Neural progenitor cell (in vitro differentiated cells): ENCODE measurements at regions not wholly inside any gene's neighbourhood (a gene's known extent, or its start where the extent isn't known, plus 50 kb on each side); places are given as distances from the start of the nearest gene placed in this dataset.
A peak's percentile ranks its signal among the peaks of the same experiment; 100 is the strongest.

Source experiments
- DNase-seq: peaks from one replicate; pipeline ENCODE4 v3.0.0-alpha.2; 2016; ENCODE audit warnings: low spot score
- H2AFZ ChIP-seq: fragments of 200-600 bp; sonication (generic); replicated peaks from 2 replicates; pipeline ENCODE4 v1.6.1; 2016; ENCODE audit warnings: antibody characterized with exemption
- H3F3A ChIP-seq: fragments of 200-600 bp; sonication (generic); 2 replicates; pipeline ENCODE4 v1.6.1; 2016; ENCODE audit warnings: antibody characterized with exemption, low read depth
- H3K27ac ChIP-seq: fragments of 200-600 bp; sonication (generic); 2 replicates; pipeline ENCODE4 v1.5.1; 2016; ENCODE audit warnings: mild to moderate bottlenecking
- H3K27me3 ChIP-seq: fragments of 200-600 bp; sonication (generic); 2 replicates; pipeline ENCODE4 v1.6.1; 2016; ENCODE audit warnings: mild to moderate bottlenecking, moderate library complexity
- H3K36me3 ChIP-seq: fragments of 200-600 bp; sonication (generic); 2 replicates; pipeline ENCODE4 v1.5.1; 2016
- H3K4me1 ChIP-seq: fragments of 200-600 bp; sonication (generic); 2 replicates; pipeline ENCODE4 v1.6.1; 2016; ENCODE audit warnings: mixed run types
- H3K4me2 ChIP-seq: fragments of 200-600 bp; sonication (generic); 2 replicates; pipeline ENCODE4 v1.6.1; 2016
- H3K4me3 ChIP-seq: fragments of 200-600 bp; sonication (generic); 2 replicates; pipeline ENCODE4 v1.5.1; 2016
- H3K79me2 ChIP-seq: fragments of 200-600 bp; sonication (generic); 2 replicates; pipeline ENCODE4 v1.6.1; 2016; ENCODE audit warnings: low read depth
- H3K9ac ChIP-seq: fragments of 200-600 bp; sonication (generic); 2 replicates; pipeline ENCODE4 v1.6.1; 2016
- H3K9me3 ChIP-seq: fragments of 200-600 bp; sonication (generic); 2 replicates; pipeline ENCODE4 v1.5.1; 2016; ENCODE audit warnings: low read depth
- H4K20me1 ChIP-seq: fragments of 200-600 bp; sonication (generic); 2 replicates; pipeline ENCODE4 v1.6.1; 2016; ENCODE audit warnings: low read depth
- H3K27ac Mint-ChIP-seq: 3 replicates; pipeline ENCODE4 v1.8.0; 2021; ENCODE audit warnings: mixed read lengths
- H3K27me3 Mint-ChIP-seq: 2 replicates; pipeline ENCODE4 v1.8.0; 2022; ENCODE audit warnings: low read depth, mild to moderate bottlenecking, inconsistent platforms, moderate library complexity, mixed read lengths; ENCODE audit not compliant: insufficient read depth
- H3K36me3 Mint-ChIP-seq: 3 replicates; pipeline ENCODE4 v1.8.0; 2021; ENCODE audit warnings: mixed read lengths
- H3K4me1 Mint-ChIP-seq: 3 replicates; pipeline ENCODE4 v1.8.0; 2021; ENCODE audit warnings: mixed read lengths
- H3K4me3 Mint-ChIP-seq: 3 replicates; pipeline ENCODE4 v1.8.0; 2021; ENCODE audit warnings: mild to moderate bottlenecking, moderate library complexity, mixed read lengths
- H3K9me3 Mint-ChIP-seq: 3 replicates; pipeline ENCODE4 v1.8.0; 2020; ENCODE audit warnings: mixed read lengths
- CTCF ChIP-seq: fragments of 200-600 bp; sonication (generic); IDR thresholded peaks from 2 replicates; pipeline ENCODE4 v1.5.1; 2017; ENCODE audit warnings: antibody characterized with exemption, mild to moderate bottlenecking
- EZH2 ChIP-seq: fragments of 200-600 bp; sonication (generic); IDR thresholded peaks from 2 replicates; pipeline ENCODE4 v1.6.1; 2017; ENCODE audit warnings: antibody characterized with exemption, mild to moderate bottlenecking, moderate library complexity
- EZH2phosphoT487 ChIP-seq: fragments of 200-600 bp; sonication (generic); IDR thresholded peaks from 2 replicates; pipeline ENCODE4 v1.6.1; 2017; ENCODE audit warnings: antibody characterized with exemption

- peaks cover 4% of the 10 kb centered on the region for H3K9me3 Mint-ChIP-seq
- no peak overlapping the region for H3K4me3 ChIP-seq
- H3K27ac ChIP-seq, result no peak overlapping the region
These were observed 847.3 kb upstream of the CDH8 start for GRCh38 chr16:62883509-62883908.

GRCh38 chr16:62882552-62883221 lies 846.4 kb upstream of the CDH8 start:
- Histone ChIP-seq H4K20me1 (no peaks in the 10 kb centered on the region), H3K79me2 (no peaks in the 10 kb centered on the region), H3K27me3 (no peaks in the 10 kb centered on the region), H3K4me2 (no peak overlapping the region), H3F3A (no peaks in the 10 kb centered on the region), H3K27ac (no peak overlapping the region), H3K9ac (no peak overlapping the region), H2AFZ (no peak overlapping the region), H3K9me3 (no peaks in the 10 kb centered on the region), H3K4me1 (no peaks in the 10 kb centered on the region), H3K4me3 (no peak overlapping the region), H3K36me3 (no peaks in the 10 kb centered on the region)
- Mint-ChIP-seq H3K4me1 (peaks cover 12% of the 10 kb centered on the region), H3K9me3 (peaks cover 4% of the 10 kb centered on the region), H3K36me3 (no peaks in the 10 kb centered on the region), H3K27me3 (no peaks in the 10 kb centered on the region), H3K4me3 (no peak overlapping the region), H3K27ac (no peak overlapping the region)
- DNase-seq, result no peak
- TF ChIP-seq EZH2phosphoT487 (no peak), CTCF (no peak), EZH2 (no peak)

More at GRCh38 chr16:62883509-62883908, 847.3 kb upstream of the CDH8 start:
- Histone ChIP-seq H3F3A (no peaks in the 10 kb centered on the region), H4K20me1 (no peaks in the 10 kb centered on the region), H3K4me1 (no peaks in the 10 kb centered on the region), H2AFZ (no peak overlapping the region), H3K4me2 (no peak overlapping the region), H3K27me3 (no peaks in the 10 kb centered on the region), H3K9ac (no peak overlapping the region), H3K9me3 (no peaks in the 10 kb centered on the region), H3K79me2 (no peaks in the 10 kb centered on the region), H3K36me3 (peaks cover under 1% of the 10 kb centered on the region)
- no peak for TF ChIP-seq CTCF
- no peak for TF ChIP-seq EZH2
- no peak for TF ChIP-seq EZH2phosphoT487
- DNase-seq, result no peak
- H3K4me1 Mint-ChIP-seq, result peaks cover 12% of the 10 kb centered on the region
- H3K27ac Mint-ChIP-seq, result peak overlapping the region; percentile 5
- H3K36me3 Mint-ChIP-seq, result no peaks in the 10 kb centered on the region
- H3K4me3 Mint-ChIP-seq, result no peak overlapping the region
- no peaks in the 10 kb centered on the region for H3K27me3 Mint-ChIP-seq

- Histone ChIP-seq H3K4me1 (no peaks in the 10 kb centered on the region), H3K27ac (no peak overlapping the region), H3K79me2 (no peaks in the 10 kb centered on the region), H3K4me2 (no peak overlapping the region), H3K27me3 (no peaks in the 10 kb centered on the region), H4K20me1 (no peaks in the 10 kb centered on the region), H3K9me3 (no peaks in the 10 kb centered on the region), H3K36me3 (no peaks in the 10 kb centered on the region), H3K9ac (no peak overlapping the region), H2AFZ (no peak overlapping the region), H3K4me3 (no peak overlapping the region), H3F3A (no peaks in the 10 kb centered on the region)
- Mint-ChIP-seq H3K4me3 (no peak overlapping the region), H3K36me3 (no peaks in the 10 kb centered on the region), H3K27me3 (no peaks in the 10 kb centered on the region), H3K4me1 (peaks cover 2% of the 10 kb centered on the region), H3K27ac (no peak overlapping the region), H3K9me3 (peaks cover 4% of the 10 kb centered on the region)
- TF ChIP-seq EZH2phosphoT487, result no peak
- TF ChIP-seq CTCF, result no peak
- no peak for TF ChIP-seq EZH2
- no peak for DNase-seq
These were observed 839.9 kb upstream of the CDH8 start for GRCh38 chr16:62876133-62876532.
